GM21723 (cell line): ENCODE measurements at regions not wholly inside any gene's neighbourhood (a gene's known extent, or its start where the extent isn't known, plus 50 kb on each side); places are given as distances from the start of the nearest gene placed in this dataset.
"Not testable (repeated sequence)": the region's sequence is repeated elsewhere in the genome, so short reads cannot be mapped to it uniquely, and the experiment has no call there.

Source experiments
- ATAC-seq: cut with Tn5 transposase; IDR thresholded peaks from one replicate; pipeline ENCODE4 v1.9.1; 2021; ENCODE audit warnings: mild to moderate bottlenecking, moderate library complexity; ENCODE audit not compliant: unreplicated experiment

DNA sequence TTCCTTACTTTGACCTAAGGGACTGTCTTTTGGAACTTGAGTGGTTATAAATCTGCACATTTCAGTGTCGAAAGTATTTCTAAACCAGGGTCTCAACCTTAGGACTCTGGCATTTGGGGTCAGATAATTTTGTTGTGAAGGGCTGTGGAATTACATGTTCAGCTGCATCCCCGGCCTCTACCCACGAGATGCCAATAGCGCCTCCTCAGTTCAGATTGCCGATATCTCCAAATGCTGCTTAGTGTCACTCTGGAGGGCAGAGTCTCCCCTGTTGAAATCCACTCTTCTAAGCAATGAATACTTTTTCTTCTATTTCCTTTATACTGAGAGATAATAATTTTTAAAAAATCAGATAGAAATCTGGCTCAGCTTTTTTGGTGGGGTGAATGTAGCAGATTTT lies 379.4 kb upstream of the RGS6 start:
- ATAC-seq: no peak

DNA sequence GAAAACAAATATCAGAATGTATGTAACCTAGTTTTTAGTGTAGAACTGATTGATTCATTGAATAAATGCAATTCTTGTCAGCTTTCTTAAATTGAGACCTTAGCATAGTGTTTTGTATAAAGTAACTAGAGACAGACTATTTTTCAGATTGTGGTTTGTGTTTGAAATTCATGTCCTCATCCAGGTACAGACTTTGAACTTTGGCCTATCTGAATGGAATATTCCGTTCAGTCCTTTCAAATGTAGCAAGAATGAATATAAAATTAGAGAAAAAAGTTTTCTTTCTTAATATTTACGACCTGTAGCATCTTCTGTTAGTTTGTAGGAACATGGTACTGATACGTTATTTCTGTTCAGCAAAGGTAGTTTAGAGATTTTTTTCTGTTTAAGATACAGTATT lies 378.4 kb upstream of the RGS6 start:
- no peak for ATAC-seq

- peak; percentile 30 for ATAC-seq
These were observed 377.9 kb upstream of the RGS6 start for GRCh38 chr14:71554323-71554722.

DNA sequence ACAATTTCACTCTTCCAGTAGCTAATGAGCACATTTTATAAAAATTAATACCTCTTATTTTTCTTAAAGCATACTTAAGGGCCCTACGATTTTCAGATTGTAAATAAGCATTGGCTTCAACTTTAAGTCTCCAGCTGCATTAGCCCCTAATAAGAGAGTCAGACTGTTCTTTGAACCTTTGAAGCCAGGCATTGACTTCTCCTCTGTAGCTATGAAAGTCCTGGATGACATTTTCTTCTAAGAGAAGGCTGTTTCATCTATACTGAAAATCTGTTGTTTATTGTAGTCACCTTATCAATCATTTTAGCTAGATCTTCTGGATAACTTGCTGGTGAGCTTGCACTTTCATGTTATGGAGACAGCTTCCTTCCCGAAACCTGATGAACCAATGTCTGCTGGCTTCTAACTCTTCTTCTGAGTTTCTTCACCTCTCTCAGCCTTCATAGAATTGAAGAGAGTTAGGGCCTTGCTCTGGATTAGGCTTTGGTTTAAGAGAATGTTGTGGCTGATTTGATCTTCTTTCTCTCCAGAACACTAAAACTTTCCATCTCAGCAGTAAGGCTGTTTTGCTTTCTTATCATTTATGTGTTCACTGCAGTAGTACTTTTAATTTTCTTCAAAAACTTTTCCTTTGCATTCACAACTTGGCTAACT lies 377.1 kb upstream of the RGS6 start:
- peak; percentile 19 for ATAC-seq

- ATAC-seq: peak; percentile 81
These were observed 376.3 kb upstream of the RGS6 start for GRCh38 chr14:71555654-71556559.

GRCh38 chr14:71556730-71557129 lies 375.5 kb upstream of the RGS6 start:
- no peak for ATAC-seq

GRCh38 chr14:71557351-71557750 lies 374.9 kb upstream of the RGS6 start:
- ATAC-seq: no peak

DNA sequence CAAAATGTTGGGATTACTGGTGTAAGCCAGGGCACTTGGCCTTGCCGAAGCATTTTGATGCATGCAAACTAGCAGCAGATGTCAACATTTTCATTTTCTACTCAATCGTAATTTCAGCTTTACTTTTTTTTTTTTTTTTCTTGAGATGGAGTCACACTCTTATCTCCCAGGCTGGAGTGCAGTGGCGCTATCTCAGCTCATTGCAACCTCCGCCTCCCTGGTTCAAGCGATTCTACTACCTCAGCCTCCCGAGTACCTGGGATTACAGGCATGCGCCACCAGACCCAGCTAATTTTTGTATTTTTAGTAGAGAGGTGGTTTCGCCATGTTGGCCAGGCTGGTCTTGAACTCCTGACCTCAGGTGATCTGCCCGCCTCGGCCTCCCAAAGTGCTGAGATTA lies 373.3 kb upstream of the RGS6 start:
- ATAC-seq: not testable (repeated sequence)

DNA sequence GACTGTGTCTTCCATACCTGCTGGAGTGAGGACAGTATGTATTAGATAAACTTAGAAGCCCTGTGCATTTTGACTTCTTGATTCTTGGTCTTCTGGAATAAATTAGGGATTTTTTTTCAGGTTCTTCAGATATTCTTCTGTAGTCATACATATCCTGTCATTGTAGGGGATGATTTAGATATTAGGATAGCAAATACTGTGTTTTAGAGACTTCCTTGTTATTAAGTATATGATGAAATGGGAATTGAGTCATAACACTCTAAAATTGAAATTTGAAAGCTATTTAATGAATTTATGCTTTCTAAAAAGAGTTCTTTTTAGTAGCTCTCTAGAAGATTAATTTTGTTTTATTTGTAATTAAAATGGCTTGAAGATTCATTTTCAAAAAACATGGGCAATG lies 371.5 kb upstream of the RGS6 start:
- no peak for ATAC-seq

- no peak for ATAC-seq
These were observed 368.6 kb upstream of the RGS6 start for GRCh38 chr14:71563492-71564153.

- peak; percentile 75 for ATAC-seq
These were observed 366.0 kb upstream of the RGS6 start for GRCh38 chr14:71566276-71566675.

DNA sequence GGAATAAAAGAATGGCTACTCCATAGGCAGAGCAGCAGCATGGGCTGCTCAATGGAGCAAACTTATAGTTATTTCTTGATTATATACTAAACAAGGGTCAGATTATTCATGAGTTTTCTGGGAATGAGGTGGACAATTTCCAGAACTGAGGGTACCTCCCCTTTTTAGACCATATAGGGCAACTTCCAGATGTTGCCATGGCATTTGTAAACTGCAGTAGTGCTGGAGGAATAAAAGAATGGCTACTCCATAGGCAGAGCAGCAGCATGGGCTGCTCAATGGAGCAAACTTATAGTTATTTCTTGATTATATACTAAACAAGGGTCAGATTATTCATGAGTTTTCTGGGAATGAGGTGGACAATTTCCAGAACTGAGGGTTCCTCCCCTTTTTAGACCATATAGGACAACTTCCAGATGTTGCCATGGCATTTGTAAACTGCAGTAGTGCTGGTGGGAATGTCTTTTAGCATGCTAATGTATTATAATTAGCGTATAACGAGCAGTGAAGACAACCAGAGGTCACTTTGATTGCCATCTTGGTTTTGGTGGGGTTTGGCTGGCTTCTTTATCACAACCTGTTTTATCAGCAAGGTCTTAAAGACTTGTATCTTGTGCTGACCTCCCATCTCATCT lies 364.6 kb upstream of the RGS6 start:
- ATAC-seq: not testable (repeated sequence)

DNA sequence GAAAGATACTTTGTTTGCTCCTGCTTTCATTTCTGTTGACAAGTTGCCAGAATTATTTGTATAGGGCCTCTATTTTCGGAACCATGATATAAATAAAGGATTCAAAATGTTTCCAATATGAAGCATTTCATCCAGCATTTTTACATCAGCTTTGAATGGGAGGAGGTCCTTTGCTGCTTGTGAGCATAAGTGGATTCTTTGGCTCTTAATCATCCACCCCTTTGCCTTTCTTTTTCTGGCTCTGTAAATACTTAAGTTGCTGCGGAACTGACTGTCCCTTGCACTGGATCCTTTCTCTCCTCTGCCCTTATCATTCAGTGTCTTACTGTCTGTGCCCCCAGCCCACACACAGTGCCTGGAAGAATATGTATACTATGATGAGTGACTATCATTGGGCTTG lies 357.3 kb upstream of the RGS6 start:
- ATAC-seq: no peak

DNA sequence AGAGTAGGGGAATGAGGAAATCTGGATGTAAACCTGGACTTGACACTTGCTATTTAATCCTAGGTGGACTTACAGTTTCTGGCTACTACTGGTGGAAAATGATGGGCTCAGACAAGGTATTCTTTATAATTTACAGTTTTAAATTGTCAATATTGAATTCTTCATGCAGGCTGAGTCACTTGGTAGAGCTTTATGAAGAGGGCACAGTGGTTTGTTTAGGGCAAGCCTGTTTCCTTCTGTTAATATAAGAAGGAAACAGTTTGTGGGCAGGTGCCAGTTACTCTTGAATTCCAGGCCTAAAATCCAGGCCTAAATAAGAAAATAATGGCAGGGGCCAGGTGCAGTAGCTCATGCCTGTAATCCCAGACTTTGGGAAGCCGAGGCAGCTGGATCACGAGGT lies 355.8 kb upstream of the RGS6 start:
- no peak for ATAC-seq

- no peak for ATAC-seq
These were observed 352.9 kb upstream of the RGS6 start for GRCh38 chr14:71579331-71579730.

DNA sequence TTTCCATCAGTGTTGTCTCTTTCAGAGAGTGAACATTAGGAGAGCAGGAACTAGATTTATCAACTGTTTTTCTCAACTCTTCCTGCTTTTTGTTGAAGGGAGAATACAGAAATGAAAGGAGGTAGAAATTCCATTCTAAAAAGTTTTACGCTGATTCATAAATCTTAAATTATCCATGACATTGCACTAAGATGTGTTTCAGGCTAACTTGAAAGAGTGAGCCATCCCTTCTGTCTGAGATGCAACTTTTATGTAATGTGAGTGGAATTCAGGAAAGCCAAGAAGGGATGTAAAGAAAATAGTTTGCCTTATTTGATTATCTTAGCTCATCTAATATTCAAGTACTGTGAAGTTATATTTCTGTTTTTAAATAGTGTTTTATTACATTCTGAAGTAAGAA lies 349.5 kb upstream of the RGS6 start:
- ATAC-seq: no peak

DNA sequence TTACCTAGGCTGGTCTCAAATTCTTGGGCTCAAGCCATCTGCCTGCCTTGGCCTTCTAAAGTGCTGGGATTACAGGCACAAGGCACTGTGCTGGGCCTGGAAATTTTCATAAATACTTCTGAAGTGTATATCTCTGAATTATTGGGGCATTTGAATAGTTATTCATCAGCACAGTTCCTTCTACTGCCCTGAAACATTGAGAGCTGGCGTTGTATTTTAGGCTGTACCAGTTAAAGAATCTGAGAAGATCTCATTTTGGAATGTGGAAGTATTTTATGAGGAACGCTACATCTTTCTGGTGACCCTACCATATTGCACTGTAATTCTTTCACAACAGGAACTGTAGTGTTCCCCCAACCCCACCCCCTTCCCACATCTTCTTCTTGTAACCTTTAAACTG lies 349.0 kb upstream of the RGS6 start:
- no peak for ATAC-seq

DNA sequence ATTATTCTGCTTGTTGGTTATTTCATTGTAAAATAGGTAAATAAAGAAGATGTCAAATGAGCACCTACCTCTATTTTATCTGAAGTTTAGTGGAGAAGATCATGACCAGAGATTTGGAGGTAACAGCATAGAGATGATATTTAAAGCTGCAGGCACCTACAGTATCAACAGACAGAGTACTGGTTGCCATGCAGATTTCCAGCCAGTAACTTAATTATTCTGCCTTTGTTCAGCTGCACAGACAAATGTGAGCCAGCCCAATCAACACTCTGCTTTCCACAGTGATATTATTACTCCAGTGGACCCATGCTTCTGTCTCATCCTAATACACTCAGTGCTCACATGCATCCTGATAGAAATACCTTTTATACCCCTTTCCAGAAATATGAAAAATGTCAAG lies 348.5 kb upstream of the RGS6 start:
- no peak for ATAC-seq

DNA sequence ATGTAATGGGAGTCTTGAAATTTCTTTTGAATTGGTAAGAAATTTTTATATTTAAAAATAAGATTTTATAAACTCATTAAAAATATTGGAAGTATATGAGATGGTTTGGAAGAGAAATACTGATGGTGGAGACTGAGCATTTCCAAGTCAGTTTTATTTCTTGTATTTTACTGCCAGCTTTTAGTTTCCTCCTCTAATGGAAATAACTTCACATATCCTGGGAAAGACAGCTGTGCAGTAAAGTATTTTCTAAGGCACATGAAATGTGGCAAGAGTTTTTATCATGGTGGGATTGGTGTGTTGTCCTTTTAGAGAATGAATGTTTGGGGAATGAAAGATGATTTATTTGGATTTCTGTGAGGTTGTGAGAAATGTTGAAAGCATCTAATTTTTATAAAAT lies 346.9 kb upstream of the RGS6 start:
- ATAC-seq: no peak

DNA sequence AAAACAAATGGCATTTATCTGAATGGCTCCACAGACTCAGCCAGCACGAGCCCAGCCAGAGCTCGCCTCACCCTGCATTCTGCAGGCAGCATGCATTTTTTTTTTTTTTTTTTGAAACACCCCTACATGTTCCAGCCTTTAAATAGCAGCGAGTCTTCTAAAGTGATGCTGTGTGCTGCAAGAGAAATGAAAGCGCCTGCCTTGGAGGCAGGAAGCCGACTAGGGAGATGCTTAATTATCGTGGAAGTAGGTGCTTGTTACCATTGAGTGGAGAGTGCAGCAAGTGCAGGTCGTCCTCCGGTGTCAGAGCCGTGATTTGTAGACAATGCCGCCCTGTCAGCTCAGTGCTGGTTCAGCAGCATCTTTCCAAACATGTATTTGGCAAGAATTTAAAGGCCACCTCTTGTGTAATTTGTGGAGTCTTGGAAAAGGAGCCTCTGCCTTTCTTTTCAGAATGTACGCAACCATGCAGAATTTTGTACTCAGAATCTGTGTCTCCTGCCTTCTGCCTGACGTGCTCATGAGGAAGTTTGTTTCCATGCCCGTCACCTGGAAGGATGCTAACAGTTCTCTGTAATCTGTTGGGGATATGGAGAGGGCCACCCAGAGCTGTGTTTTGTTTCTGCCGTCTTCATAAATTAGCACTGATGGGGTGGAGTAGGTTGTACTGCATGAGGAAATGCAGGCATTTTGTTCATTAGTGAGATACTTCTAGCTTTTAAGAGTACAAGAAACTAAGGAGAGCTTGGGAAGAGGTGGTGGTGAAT lies 345.9 kb upstream of the RGS6 start:
- no peak for ATAC-seq

GRCh38 chr14:71588028-71588427 lies 344.2 kb upstream of the RGS6 start:
- no peak for ATAC-seq
